ENCODE measurements at regions not wholly inside any gene's neighbourhood (a gene's known extent, or its start where the extent isn't known, plus 50 kb on each side); places are given as distances from the start of the nearest gene placed in this dataset.

- TF ChIP-seq POLR2AphosphoS5 (IDR thresholded peaks at IDR 0.05) (no peak), CTCF (IDR thresholded peaks at IDR 0.05 in 8 of 11, conservative IDR thresholded peaks at IDR 0.05 in 3 of 11) (no peak), POLR2A (IDR thresholded peaks at IDR 0.05) (no peak)
Measured at GRCh38 chr5:57955511-57955910, 472.9 kb upstream of the ACTBL2 start.

All from spleen (tissue), 7 donors.